HUDEP-2 (cell line): ENCODE measurements at regions not wholly inside any gene's neighbourhood (a gene's known extent, or its start where the extent isn't known, plus 50 kb on each side); places are given as distances from the start of the nearest gene placed in this dataset.
"Not testable (repeated sequence)": the region's sequence is repeated elsewhere in the genome, so short reads cannot be mapped to it uniquely, and the experiment has no call there.

ENCODE experiments used
- DNase-seq, 76 experiments: peaks; one replicate each; lab custom pipeline; 2025; ENCODE audit not compliant: unreplicated experiment in 76 of 76; lab: John Stamatoyannopoulos, UW

DNA sequence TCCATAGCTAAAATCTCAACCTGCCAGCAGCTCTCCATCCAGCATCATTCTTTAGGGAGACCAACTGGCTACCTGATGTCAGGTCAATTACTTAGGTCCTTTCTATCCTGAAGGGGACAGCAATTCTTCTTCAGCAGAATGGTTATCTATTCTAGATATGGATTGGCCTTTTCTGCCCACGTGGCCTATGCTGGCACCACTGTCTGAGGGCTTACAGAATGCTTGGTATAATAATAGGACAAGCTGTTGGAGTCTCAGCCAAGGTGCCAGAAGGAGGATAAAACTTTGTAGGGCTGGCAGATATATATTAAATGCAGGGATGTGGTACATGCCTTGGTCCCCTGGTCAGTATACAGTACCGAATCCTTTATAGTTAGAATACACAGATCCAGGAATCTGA lies 89.8 kb upstream of the C1GALT1C1 start:
- no peak for DNase-seq

DNA sequence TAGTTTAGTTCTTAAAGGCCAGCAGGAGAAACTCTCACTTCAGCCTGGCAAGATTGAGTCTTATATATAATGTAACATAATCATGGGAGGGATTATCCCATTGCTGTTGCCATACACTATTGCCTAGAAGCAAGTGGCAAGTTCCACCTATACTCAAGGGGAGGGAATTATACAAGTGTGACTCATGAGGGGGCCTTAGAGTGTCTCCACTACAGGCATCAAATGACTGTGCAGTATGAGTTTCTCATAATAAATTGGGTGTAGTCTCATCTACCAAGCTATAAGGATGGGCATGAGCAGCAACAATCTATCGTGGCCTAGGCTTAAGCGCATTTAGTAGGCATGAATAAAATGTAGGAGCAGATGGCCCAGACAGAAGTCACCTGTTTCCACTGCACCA lies 89.1 kb upstream of the C1GALT1C1 start:
- DNase-seq, result no peak

DNA sequence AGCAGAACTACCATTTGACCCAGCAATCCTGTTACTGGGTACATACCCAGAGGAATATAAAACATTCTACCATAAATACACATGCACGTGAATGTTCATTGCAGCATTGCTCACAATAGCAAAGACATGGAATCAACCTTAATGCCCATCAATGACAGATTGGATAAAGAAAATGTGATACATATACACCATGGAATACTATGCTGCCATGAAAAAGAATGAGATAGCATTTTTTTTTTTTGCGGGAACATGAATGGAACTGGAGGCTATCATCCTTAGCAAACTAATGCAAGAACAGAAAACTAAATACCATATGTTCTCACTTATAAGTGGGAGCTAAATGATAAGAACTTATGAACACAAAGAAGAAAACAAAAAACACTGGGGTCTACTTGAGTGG lies 72.5 kb upstream of the C1GALT1C1 start:
- not testable (repeated sequence) for DNase-seq

DNA sequence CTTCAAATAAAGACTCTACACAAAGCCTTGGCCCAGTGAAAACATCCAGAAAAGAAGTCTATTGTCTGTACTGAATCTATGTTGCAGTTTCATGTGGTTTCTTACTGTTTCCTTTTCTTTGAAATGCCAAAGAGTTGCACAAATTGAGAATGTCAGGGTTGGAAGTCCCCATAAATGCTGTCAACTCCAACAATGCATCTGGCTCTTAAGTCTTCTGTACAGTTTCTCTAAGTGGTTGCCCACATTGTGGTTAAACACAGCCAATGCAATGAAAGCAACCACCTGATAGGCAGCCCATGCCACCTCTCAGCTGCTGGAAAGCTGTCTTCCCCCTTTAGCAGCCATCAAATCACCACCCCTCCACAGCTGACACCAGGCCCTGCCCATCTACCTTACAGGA lies 67.2 kb upstream of the C1GALT1C1 start:
- DNase-seq, result no peak

DNA sequence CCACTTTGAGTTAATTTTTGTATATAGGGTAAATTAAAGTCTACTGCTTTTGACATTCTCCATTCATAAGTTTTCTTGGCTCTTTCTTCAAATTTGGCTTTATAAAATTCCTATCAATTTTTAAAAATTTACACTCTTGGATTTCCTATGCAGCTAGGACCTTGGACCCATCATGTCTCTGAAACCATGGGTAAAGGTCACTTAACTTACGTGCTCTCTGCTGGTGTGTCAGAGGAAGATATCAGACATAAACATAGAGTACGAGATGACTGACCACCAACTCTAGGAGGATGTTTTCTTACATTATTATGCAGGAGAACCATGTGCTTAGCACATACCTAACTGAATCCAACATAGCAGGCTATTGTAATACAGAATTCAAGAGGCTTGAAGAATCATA lies 62.5 kb upstream of the C1GALT1C1 start:
- DNase-seq, result no peak

DNA sequence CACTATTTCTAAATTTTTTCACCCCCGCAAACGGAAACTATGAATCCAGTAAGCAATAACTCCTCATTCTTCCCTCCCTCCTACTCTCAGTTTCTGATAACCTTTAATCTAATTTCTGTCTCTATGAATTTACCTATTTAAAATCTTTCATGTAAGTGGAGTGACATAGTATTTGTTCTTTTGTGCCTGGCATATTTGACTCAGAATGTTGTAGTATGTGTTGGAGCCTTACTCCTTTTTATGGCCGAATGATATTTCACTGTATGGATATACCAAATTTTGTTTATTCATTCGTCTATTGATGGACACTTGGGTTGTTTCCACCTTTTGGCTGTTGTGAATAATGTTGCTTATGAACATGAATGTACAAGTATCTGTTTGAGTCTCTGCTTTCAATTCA lies 61.1 kb upstream of the C1GALT1C1 start:
- no peak for DNase-seq

DNA sequence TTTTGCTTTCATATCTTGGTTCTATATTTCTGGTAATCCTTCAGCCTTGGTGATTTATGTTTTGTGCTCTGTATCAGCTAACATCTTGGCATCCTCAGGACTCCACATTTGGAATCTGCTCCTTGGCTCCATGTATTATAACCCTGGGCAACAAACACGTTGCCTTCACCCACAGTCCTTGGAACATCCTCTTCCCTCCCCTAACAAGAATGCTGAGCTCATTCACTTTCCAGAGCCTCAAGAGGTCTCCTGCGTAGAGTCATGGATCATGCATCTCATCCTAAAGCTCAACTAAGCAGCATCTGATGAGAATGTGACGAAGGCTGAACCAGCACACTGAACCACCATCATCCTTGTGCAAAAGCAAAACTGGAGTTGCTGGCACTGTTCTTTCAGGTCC lies 60.5 kb upstream of the C1GALT1C1 start:
- DNase-seq, result no peak

DNA sequence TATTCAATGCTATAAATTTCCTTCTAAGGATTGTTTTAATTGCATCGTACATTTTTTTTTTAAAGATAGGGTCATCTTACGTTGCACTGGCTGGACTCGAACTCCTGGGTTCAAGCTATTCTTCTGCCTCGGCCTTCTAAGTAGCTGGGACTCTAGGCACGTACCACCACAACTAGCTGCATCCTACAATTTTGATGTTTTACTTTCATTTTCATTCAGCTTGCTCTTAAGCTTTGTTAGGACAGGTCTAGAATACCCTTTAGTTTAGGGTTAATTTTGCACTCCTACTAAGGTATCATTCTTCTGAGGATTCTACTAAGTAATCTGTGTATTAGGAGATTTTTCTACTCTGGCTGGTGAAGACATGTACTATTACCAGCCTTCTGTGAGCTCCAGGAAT lies 50.2 kb upstream of the C1GALT1C1 start:
- DNase-seq, result no peak
